SK-N-MC (cell line): ENCODE measurements at regions not wholly inside any gene's neighbourhood (a gene's known extent, or its start where the extent isn't known, plus 50 kb on each side); places are given as distances from the start of the nearest gene placed in this dataset.

ENCODE experiments used
- DNase-seq: peaks from one replicate; pipeline ENCODE4 v3.0.0-alpha.2; 2011; ENCODE audit warnings: low read depth, low spot score
- H3K27ac ChIP-seq: fragments of 200-600 bp; sonication (generic); 2 replicates; pipeline ENCODE4 v1.5.1; 2016; ENCODE audit warnings: mixed run types
- H3K36me3 ChIP-seq: fragments of 200-600 bp; sonication (generic); 2 replicates; pipeline ENCODE4 v1.6.1; 2017; ENCODE audit warnings: antibody characterized with exemption, low read length, mixed read lengths; ENCODE audit not compliant: insufficient read depth
- H3K4me3 ChIP-seq: fragments of 200-600 bp; sonication (generic); 2 replicates; pipeline ENCODE4 v1.5.1; 2016
- H3K9ac ChIP-seq: fragments of 200-600 bp; sonication (generic); 2 replicates; pipeline ENCODE4 v1.8.0; 2017; ENCODE audit warnings: mixed run types, mixed read lengths; ENCODE audit not compliant: insufficient read length
- H3K9me3 ChIP-seq: fragments of 200-600 bp; sonication (generic); 2 replicates; pipeline ENCODE4 v1.6.1; 2017; ENCODE audit warnings: low read depth, mild to moderate bottlenecking, antibody characterized with exemption, low read length, moderate library complexity, mixed read lengths
- EZH2 ChIP-seq: fragments of 200-600 bp; sonication (generic); IDR thresholded peaks from one replicate; pipeline ENCODE4 v1.6.1; 2017; ENCODE audit warnings: antibody characterized with exemption
- FOXP2 ChIP-seq: optimal IDR thresholded peaks from 2 replicates; pipeline ENCODE3; 2011; ENCODE audit warnings: mild to moderate bottlenecking, moderate library complexity; ENCODE audit not compliant: insufficient read depth; ENCODE audit errors: extremely low read length, control extremely low read depth
- POLR2AphosphoS5 ChIP-seq: IDR thresholded peaks from 2 replicates; pipeline ENCODE4 v1.6.1; 2012; ENCODE audit warnings: mild to moderate bottlenecking, low read depth, low read length, borderline replicate concordance

DNA sequence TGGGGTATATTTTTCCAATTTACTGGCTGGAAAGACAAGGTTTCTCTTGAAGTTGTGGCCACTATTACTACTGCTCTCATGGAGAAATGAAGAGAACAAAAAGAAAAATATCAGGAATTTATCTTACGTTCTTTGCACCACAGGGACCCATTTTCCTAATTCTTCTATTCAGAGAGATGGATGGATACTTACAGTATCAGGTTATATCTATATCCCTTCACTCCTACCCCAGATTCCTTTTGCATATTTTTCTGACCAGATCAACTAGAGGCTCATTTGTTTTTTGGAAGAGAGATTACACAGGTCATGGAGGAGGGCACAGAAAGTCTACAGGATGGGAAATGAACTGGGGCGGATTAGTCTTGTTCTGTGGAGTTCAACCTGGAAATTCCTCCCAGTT, 277.2 kb upstream of the VLDLR start:
- Histone ChIP-seq H3K27ac (no peak overlapping the region), H3K9ac (no peak overlapping the region), H3K4me3 (no peak overlapping the region), H3K36me3 (no peaks in the 10 kb centered on the region), H3K9me3 (no peaks in the 10 kb centered on the region)
- TF ChIP-seq FOXP2 (no peak), EZH2 (no peak), POLR2AphosphoS5 (no peak)
- no peak for DNase-seq

DNA sequence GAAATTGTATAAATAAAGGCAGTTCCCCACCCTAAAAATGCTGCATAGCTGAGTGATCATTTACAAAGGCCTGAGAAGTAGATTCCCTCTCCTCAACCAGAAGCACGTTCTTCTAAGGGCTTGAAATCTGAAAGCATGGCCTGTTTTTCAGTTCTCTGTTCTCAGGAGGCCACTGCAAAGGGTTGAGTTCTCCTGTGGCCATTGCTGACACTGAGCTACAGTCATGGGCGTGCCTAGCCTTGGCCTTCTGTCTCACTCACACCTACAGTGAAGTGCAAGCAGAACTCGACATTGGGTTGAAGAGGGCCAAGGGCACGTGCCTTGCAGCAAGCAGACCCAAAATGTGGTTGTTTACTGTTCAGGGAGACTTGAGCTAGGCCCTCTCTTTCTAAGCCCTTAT, 276.6 kb upstream of the VLDLR start:
- no peak overlapping the region for H3K9ac ChIP-seq
- H3K36me3 ChIP-seq = no peaks in the 10 kb centered on the region
- DNase-seq = no peak
- H3K27ac ChIP-seq = no peak overlapping the region
- no peak overlapping the region for H3K4me3 ChIP-seq
- H3K9me3 ChIP-seq = no peaks in the 10 kb centered on the region
- TF ChIP-seq POLR2AphosphoS5 = no peak
- no peak for TF ChIP-seq EZH2
- no peak for TF ChIP-seq FOXP2

DNA sequence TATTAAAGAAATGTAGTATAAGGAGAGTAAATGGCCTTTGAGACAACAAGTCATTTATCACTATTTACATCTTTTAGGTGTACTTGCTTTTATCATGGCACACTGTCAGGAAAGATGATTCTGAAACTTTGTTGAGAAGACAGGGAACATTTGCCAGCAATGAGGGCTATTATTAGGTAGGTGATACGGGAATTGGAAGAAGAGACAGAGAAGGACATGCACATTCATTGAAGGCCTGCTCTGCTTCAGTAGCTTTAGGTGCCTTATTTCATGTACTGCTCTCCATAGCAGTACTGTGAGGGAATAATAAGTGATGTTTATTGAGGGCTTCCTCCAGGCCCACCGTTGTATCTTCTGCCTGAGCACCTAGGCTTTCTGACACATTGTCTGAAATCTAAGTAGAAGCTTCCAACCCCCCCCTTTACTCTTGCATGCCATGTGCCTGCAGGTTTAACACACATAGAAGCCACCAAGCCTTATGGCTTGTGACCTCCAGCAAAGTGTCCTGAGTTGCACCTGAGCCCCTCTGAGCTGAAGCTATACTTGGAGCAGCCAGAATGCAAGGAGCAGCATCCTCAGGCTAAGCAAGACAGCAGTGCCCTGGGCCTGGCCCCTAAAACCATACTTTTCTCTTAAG, 275.2 kb upstream of the VLDLR start:
- no peak overlapping the region for H3K27ac ChIP-seq
- H3K9me3 ChIP-seq = no peaks in the 10 kb centered on the region
- H3K36me3 ChIP-seq = no peaks in the 10 kb centered on the region
- no peak for TF ChIP-seq POLR2AphosphoS5
- TF ChIP-seq FOXP2 = no peak
- no peak for TF ChIP-seq EZH2
- no peak for DNase-seq
- H3K4me3 ChIP-seq = no peak overlapping the region
- no peak overlapping the region for H3K9ac ChIP-seq

DNA sequence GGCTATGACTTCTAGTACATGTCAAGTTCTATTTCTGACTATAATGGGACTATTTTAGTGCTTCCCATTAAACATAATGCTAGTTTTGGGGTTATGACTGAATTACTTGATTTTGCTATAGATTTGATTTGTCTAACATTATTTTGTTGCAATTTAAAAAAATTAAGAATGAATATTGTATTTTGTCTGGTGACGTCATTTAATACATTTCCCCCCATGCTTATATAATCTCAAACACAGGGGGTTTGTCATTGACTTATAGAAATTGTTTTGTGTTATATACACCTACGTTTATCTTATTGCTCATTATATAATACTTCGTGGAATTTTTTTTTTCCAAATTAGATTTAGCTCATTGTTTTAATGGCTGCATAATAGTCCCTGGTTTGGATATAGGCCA, 270.3 kb upstream of the VLDLR start:
- no peaks in the 10 kb centered on the region for H3K9me3 ChIP-seq
- no peak for TF ChIP-seq EZH2
- no peak for TF ChIP-seq POLR2AphosphoS5
- no peak for TF ChIP-seq FOXP2

DNA sequence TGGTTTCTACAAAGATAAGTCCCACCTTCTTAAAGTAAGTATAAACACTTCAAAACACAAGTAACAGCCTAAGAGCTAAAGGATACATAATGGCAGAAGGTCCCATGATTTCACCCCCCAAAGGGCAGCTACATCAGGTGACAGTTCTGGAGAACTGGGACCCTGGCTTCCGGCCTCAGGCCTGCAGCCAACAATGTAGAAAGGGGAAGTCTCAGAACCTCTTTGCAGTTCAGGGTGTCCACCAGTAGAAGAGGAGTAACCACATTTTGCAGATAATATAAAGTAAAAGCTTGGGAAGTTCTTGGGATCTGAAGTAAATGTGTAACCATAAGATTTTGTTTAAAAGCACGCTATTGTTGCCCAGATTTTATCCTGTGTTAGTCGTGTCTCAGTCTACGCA, 267.4 kb upstream of the VLDLR start:
- TF ChIP-seq POLR2AphosphoS5 = no peak
- TF ChIP-seq FOXP2 = no peak
- TF ChIP-seq EZH2 = no peak
- no peak for DNase-seq
- Histone ChIP-seq H3K9ac (no peak overlapping the region), H3K9me3 (no peaks in the 10 kb centered on the region), H3K36me3 (no peaks in the 10 kb centered on the region), H3K4me3 (no peak overlapping the region), H3K27ac (no peak overlapping the region)

More for the DNA sequence above, 270.3 kb upstream of the VLDLR start:
- Histone ChIP-seq H3K36me3 (no peaks in the 10 kb centered on the region), H3K4me3 (no peak overlapping the region), H3K9ac (no peak overlapping the region), H3K27ac (no peak overlapping the region)
- no peak for DNase-seq

DNA sequence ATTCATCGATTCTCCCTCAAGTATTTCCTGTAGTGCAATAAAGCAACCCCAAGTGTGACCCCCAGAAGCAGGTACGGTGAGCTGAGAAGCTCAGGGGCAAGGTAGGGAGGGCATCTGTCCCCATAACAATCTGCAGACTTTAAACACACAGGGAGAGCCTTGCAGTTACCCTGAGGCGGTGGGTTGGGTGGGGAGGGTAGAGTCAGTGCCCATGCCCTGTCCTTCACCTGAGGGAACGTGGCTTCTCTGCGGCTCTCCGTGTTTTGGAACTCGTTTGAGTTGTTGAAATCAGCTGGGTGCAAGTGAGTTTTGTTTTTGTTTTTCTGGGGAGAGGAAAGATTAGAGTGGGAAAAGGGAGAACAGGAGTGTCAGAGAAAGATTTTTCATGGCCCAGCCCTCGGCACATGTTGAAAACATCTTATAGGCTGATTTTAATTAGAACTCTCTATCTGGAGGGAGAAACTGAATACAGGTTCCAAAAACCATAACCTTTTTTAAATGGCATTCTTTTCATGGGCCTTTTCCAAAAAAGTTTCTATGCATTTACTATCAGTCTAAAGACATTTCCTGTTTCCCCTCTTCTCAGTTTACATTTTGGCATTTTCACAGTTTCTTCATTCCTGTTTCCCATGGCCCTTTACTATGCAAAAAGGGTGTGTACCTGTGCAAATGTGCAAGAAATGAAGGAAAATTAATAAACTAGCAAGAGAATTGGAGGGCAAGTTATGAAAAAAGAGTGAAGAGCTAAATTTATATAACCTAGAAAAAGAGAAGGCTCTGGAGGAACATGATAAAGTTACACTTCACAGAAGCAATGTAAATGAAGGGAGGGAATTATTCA, 266.5 kb upstream of the VLDLR start:
- Histone ChIP-seq H3K36me3 (no peaks in the 10 kb centered on the region), H3K9me3 (no peaks in the 10 kb centered on the region), H3K27ac (0 out of 2 replicates have a peak overlapping the region, but pooled peaks have one; percentile 16), H3K9ac (no peak overlapping the region), H3K4me3 (peak overlapping the region; percentile 20; the same call in 1 of the 2 replicates)
- TF ChIP-seq EZH2 = no peak
- no peak for TF ChIP-seq POLR2AphosphoS5
- TF ChIP-seq FOXP2 = no peak
- DNase-seq = no peak

DNA sequence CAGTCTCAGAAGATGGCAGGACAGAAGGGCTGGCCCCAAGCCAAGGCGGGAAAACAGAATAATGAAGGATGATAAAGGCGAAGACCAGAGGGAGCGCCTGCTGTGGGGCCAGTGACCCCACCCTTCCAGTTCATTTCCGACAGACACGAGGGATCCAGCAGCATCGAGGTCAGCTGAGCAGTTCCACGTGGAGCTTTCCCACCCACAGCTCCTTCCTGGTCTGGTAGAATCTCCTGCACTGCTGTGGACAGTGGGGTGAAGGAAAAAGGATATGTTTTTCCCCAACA, 265.9 kb upstream of the VLDLR start:
- H3K9me3 ChIP-seq = no peaks in the 10 kb centered on the region
- DNase-seq = no peak
- no peak for TF ChIP-seq POLR2AphosphoS5
- TF ChIP-seq EZH2 = no peak
- no peak for TF ChIP-seq FOXP2
- no peak overlapping the region for H3K9ac ChIP-seq
- H3K27ac ChIP-seq = no peak overlapping the region
- no peaks in the 10 kb centered on the region for H3K36me3 ChIP-seq
- H3K4me3 ChIP-seq = no peak overlapping the region

DNA sequence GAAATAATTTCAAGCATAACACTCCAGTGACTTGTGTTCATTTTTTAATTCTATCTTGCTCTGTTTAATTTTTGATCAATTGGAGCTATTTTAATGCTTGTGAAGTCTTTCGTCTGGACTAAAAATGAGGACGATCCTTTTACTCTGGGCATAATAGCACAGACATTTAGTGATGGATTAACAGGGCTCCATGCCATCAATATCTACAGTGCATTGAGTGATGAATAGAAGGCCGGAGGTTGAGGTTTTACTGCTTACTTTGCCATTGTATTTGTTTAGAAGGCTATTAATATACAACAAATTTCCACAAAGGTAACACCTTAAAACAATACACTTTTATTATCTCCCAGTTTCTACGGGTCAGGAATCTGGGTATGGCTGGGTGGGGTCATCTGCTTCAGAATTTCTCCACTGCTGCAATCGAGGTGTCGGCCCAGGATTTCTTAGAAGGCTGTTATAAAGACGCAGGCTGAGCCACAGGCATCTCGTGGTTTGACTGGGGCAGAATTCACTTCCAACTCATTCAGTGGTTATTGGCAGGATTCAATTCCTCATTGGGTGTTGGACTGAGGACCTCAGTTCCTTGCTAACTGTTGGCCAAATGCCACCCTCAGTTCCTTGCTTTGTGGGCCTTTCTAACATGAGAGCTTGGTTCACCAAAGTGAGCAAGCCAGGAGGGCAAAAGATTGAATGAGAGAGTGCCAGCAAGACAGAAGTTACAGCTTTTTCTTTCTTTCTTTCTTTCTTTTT, 265.4 kb upstream of the VLDLR start:
- no peak overlapping the region for H3K27ac ChIP-seq
- DNase-seq = no peak
- H3K9me3 ChIP-seq = no peaks in the 10 kb centered on the region
- no peaks in the 10 kb centered on the region for H3K36me3 ChIP-seq
- TF ChIP-seq POLR2AphosphoS5 (no peak), EZH2 (no peak), FOXP2 (no peak)
- no peak overlapping the region for H3K4me3 ChIP-seq
- H3K9ac ChIP-seq = no peak overlapping the region

DNA sequence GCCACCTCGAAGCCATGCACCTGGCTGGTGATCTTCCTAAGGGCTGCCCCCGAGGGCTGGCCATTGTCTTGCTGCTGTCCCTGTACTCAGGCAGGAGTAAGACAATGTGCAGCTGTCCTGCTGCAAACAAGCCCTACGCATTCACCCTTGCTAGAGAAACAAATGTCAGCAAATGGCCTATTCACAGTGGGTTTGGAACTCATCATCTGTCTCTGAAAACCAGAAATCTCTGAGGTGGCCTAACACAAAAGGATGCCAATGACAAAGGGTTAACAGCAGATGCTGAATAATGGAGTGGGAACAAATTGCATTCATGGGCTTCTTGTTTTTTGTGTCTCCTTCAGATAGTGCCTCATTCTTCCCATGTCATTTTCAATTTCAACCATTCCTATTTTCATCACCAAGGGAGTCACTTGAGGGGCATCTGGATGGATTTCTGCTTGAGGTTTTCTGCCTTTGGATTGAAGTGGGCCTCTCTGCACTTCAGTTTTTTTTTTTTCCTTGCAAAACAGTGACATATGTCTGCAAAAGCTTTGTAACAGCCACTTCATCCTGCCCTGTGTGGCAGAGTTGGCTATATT, 261.6 kb upstream of the VLDLR start:
- no peak overlapping the region for H3K4me3 ChIP-seq
- H3K9ac ChIP-seq = no peak overlapping the region
- H3K27ac ChIP-seq = no peak overlapping the region
- no peak for TF ChIP-seq FOXP2
- no peak for TF ChIP-seq EZH2
- no peak for TF ChIP-seq POLR2AphosphoS5
- DNase-seq = no peak
- no peaks in the 10 kb centered on the region for H3K36me3 ChIP-seq
- H3K9me3 ChIP-seq = no peaks in the 10 kb centered on the region
